Endodermal cell (in vitro differentiated cells): ENCODE measurements at regions not wholly inside any gene's neighbourhood (a gene's known extent, or its start where the extent isn't known, plus 50 kb on each side); places are given as distances from the start of the nearest gene placed in this dataset.

Source experiments
- DNase-seq: peaks from one replicate; pipeline ENCODE4 v3.0.0-alpha.2; 2017
- H3K27ac ChIP-seq: 2 replicates; pipeline ENCODE4 v1.5.1; 2013; ENCODE audit warnings: mild to moderate bottlenecking, low read depth, low read length, moderate library complexity
- H3K27me3 ChIP-seq: 2 replicates; pipeline ENCODE4 v1.6.1; 2013; ENCODE audit warnings: mild to moderate bottlenecking, low read length, moderate library complexity; ENCODE audit not compliant: insufficient read depth, control insufficient read depth, poor library complexity, severe bottlenecking
- H3K36me3 ChIP-seq: 2 replicates; pipeline ENCODE4 v1.7.0; 2013; ENCODE audit warnings: mild to moderate bottlenecking, low read length, moderate library complexity; ENCODE audit not compliant: control insufficient read depth, insufficient read depth
- H3K4me1 ChIP-seq: one replicate; pipeline ENCODE4 v1.7.0; 2013; ENCODE audit warnings: low read length; ENCODE audit not compliant: control insufficient read depth, insufficient read depth
- H3K4me3 ChIP-seq: 2 replicates; pipeline ENCODE4 v1.5.1; 2013; ENCODE audit warnings: mild to moderate bottlenecking, low read length, moderate library complexity
- H3K9ac ChIP-seq: 2 replicates; pipeline ENCODE4 v1.6.1; 2013; ENCODE audit warnings: mild to moderate bottlenecking, low read length, moderate library complexity; ENCODE audit not compliant: poor library complexity, severe bottlenecking; ENCODE audit errors: extremely low read depth
- H3K9me3 ChIP-seq: 2 replicates; pipeline ENCODE4 v1.6.1; 2013; ENCODE audit warnings: mild to moderate bottlenecking, low read length, moderate library complexity; ENCODE audit not compliant: control insufficient read depth
- H3K27ac Mint-ChIP-seq: 2 replicates; pipeline ENCODE4 v1.8.0; 2020; ENCODE audit warnings: mixed read lengths
- H3K27me3 Mint-ChIP-seq: 2 replicates; pipeline ENCODE4 v1.8.0; 2021; ENCODE audit warnings: mild to moderate bottlenecking, mixed read lengths; ENCODE audit not compliant: insufficient read depth
- H3K36me3 Mint-ChIP-seq: 2 replicates; pipeline ENCODE4 v1.8.0; 2020; ENCODE audit warnings: low read depth, mixed read lengths
- H3K4me1 Mint-ChIP-seq: 2 replicates; pipeline ENCODE4 v1.8.0; 2020; ENCODE audit warnings: mixed read lengths
- H3K4me3 Mint-ChIP-seq: 2 replicates; pipeline ENCODE4 v1.8.0; 2020; ENCODE audit warnings: mild to moderate bottlenecking, moderate library complexity, mixed read lengths
- H3K9me3 Mint-ChIP-seq: 2 replicates; pipeline ENCODE4 v1.8.0; 2020; ENCODE audit warnings: mild to moderate bottlenecking, mixed read lengths
- WGBS, 2 experiments: methylation state at CpG; one replicate each; pipeline versions ENCODE4 v1.1.5 to v1.1.7; 2013; ENCODE audit warnings: missing lambda C conversion rate in 2 of 2, mixed read lengths in 1 of 2; ENCODE audit not compliant: insufficient coverage in 1 of 2, insufficient read length in 1 of 2; 5-methylcytosine and 5-hydroxymethylcytosine counted together
- TF ChIP-seq, protein P1 (sequence below): fragments of 200-600 bp; sonication (generic); conservative IDR thresholded peaks from 2 replicates; pipeline ENCODE4 v1.5.0; 2021; ENCODE audit warnings: antibody characterized with exemption, mild to moderate bottlenecking

DNA sequence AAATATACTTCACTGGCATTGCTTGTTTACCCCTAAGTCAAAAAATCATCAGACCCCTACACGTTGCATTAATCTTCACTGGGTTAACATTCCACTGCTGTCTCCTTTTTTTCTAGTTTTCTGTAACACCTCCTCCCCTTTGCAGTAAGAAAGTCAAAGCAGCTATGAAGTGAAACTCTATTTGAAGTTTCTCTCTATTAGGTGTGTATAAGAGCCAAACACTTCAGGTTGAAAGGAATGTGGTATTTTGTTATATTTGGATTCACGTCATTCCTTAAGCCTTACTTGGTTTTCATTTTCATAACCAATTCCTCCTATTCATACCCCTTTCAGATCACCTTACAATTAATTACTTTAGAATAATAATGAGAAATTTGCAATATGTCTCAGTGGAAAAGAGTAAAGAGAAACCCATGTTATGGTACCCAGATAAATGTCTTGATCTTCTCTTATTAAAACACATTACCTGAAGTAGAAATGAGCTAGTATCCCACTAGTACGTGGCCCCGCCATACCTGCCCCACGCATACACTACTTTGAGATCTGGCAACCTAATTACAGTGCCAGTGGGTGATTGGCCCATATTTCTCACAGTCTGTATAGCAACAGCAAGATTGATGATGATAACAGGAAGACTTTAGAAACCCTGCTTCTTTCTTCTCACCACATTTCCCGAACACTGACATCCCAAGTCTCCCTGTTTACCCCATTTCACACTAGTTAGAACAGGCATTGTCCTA is 236.4 kb upstream of the RGS6 start:
- Mint-ChIP-seq H3K27me3 (no peaks in the 10 kb centered on the region), H3K4me3 (no peak overlapping the region), H3K4me1 (peaks cover 12% of the 10 kb centered on the region), H3K27ac (no peak overlapping the region), H3K9me3 (no peaks in the 10 kb centered on the region), H3K36me3 (peaks cover 27% of the 10 kb centered on the region)
- H3K4me3 ChIP-seq, result no peak overlapping the region
- TF ChIP-seq, protein P1, sequence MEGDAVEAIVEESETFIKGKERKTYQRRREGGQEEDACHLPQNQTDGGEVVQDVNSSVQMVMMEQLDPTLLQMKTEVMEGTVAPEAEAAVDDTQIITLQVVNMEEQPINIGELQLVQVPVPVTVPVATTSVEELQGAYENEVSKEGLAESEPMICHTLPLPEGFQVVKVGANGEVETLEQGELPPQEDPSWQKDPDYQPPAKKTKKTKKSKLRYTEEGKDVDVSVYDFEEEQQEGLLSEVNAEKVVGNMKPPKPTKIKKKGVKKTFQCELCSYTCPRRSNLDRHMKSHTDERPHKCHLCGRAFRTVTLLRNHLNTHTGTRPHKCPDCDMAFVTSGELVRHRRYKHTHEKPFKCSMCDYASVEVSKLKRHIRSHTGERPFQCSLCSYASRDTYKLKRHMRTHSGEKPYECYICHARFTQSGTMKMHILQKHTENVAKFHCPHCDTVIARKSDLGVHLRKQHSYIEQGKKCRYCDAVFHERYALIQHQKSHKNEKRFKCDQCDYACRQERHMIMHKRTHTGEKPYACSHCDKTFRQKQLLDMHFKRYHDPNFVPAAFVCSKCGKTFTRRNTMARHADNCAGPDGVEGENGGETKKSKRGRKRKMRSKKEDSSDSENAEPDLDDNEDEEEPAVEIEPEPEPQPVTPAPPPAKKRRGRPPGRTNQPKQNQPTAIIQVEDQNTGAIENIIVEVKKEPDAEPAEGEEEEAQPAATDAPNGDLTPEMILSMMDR, result no peak
- no peaks in the 10 kb centered on the region for H3K27me3 ChIP-seq
- peaks cover 44% of the 10 kb centered on the region for H3K36me3 ChIP-seq
- DNase-seq, result no peak
- H3K9ac ChIP-seq, result no peak overlapping the region
- peaks cover 2% of the 10 kb centered on the region for H3K4me1 ChIP-seq
- H3K27ac ChIP-seq, result no peak overlapping the region
- H3K9me3 ChIP-seq, result no peaks in the 10 kb centered on the region
- 96 to 100% methylated on average over 1 to 5 of the region's 6 CpGs for WGBS, 2 experiments

DNA sequence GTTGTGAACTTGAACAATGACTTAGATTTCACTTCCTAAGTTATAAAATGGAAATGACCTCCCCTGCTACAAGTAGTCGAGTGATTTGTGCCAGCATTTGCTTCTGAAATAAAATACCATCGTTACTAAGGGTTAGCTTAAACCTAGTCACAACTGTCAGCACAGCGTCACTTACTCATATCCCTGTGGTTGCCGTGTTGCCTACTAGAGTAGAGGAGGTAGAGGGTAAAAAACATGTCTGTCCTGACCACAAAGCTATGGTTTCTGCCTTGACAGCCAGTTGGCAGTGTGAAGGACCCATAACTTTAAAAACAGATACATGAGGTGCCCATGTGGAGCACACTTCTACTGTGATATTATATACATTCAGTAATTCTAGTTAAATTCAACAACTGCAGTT is 234.2 kb upstream of the RGS6 start:
- no peak for DNase-seq
- H3K27ac ChIP-seq, result no peak overlapping the region
- Mint-ChIP-seq H3K27ac (no peak overlapping the region), H3K9me3 (no peaks in the 10 kb centered on the region), H3K4me3 (no peak overlapping the region), H3K27me3 (no peaks in the 10 kb centered on the region), H3K4me1 (peaks cover 12% of the 10 kb centered on the region), H3K36me3 (peaks cover 28% of the 10 kb centered on the region)
- no peaks in the 10 kb centered on the region for H3K9me3 ChIP-seq
- peaks cover 2% of the 10 kb centered on the region for H3K4me1 ChIP-seq
- H3K36me3 ChIP-seq, result peaks cover 43% of the 10 kb centered on the region
- H3K27me3 ChIP-seq, result no peaks in the 10 kb centered on the region
- H3K9ac ChIP-seq, result no peak overlapping the region
- 95 to 100% methylated on average over 3 to 4 of the region's 4 CpGs for WGBS, 2 experiments
- TF ChIP-seq, protein P1, result no peak
- no peak overlapping the region for H3K4me3 ChIP-seq

DNA sequence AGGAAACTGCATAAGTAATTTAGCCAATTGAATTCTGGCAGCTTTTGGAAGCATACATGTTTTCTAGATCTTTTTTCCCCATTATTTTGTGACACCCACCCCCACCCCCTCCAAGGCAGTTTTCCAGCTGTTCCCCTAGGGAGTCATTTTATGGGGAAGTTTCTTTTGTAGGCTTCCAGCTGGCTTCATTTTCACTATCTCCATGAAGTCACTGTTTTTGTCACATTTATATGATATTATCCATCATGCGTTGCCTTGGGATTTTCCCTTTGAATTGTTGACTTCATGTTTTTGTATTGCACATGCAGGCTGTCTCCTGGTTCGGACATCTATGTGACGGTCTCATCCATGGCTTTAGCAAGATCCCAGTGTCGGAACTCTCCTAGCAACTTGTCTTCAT is 233.6 kb upstream of the RGS6 start:
- Mint-ChIP-seq H3K9me3 (no peaks in the 10 kb centered on the region), H3K27me3 (no peaks in the 10 kb centered on the region), H3K4me3 (no peak overlapping the region), H3K36me3 (peaks cover 26% of the 10 kb centered on the region), H3K27ac (no peak overlapping the region), H3K4me1 (peaks cover 12% of the 10 kb centered on the region)
- Histone ChIP-seq H3K4me3 (no peak overlapping the region), H3K9me3 (no peaks in the 10 kb centered on the region), H3K36me3 (peaks cover 43% of the 10 kb centered on the region), H3K4me1 (peaks cover 2% of the 10 kb centered on the region), H3K27ac (no peak overlapping the region), H3K9ac (no peak overlapping the region), H3K27me3 (no peaks in the 10 kb centered on the region)
- 95 to 100% methylated on average over 4 of the region's 4 CpGs for WGBS, 2 experiments
- TF ChIP-seq, protein P1, result no peak
- DNase-seq, result no peak
